Epidermal melanocyte (primary cell): ENCODE measurements at regions not wholly inside any gene's neighbourhood (a gene's known extent, or its start where the extent isn't known, plus 50 kb on each side); places are given as distances from the start of the nearest gene placed in this dataset.

Source experiments
- DNase-seq: peaks from one replicate; pipeline ENCODE4 v3.0.0; 2011; ENCODE audit warnings: low spot score; ENCODE audit not compliant: insufficient read length

GRCh38 chr5:125201446-125202052 lies 455.1 kb upstream of the ZNF608 start:
- no peak for DNase-seq

GRCh38 chr5:125202353-125202752 lies 455.9 kb upstream of the ZNF608 start:
- no peak for DNase-seq

GRCh38 chr5:125202871-125203438 lies 456.5 kb upstream of the ZNF608 start:
- DNase-seq, result no peak

GRCh38 chr5:125203912-125204311 lies 457.5 kb upstream of the ZNF608 start:
- DNase-seq, result no peak

GRCh38 chr5:125205601-125206225 lies 459.3 kb upstream of the ZNF608 start:
- DNase-seq, result no peak

GRCh38 chr5:125207856-125208255 lies 461.4 kb upstream of the ZNF608 start:
- no peak for DNase-seq

GRCh38 chr5:125209650-125210049 lies 463.2 kb upstream of the ZNF608 start:
- no peak for DNase-seq

- no peak for DNase-seq
These were observed 464.0 kb upstream of the ZNF608 start for GRCh38 chr5:125210242-125210947.

GRCh38 chr5:125214080-125214479 lies 467.6 kb upstream of the ZNF608 start:
- DNase-seq, result no peak

GRCh38 chr5:125215593-125215992 lies 469.2 kb upstream of the ZNF608 start:
- DNase-seq, result no peak

GRCh38 chr5:125219710-125220109 lies 473.3 kb upstream of the ZNF608 start:
- no peak for DNase-seq

- no peak for DNase-seq
These were observed 473.8 kb upstream of the ZNF608 start for GRCh38 chr5:125220284-125220683.

GRCh38 chr5:125222597-125223240 lies 476.3 kb upstream of the ZNF608 start:
- no peak for DNase-seq

GRCh38 chr5:125225424-125225823 lies 479.0 kb upstream of the ZNF608 start:
- DNase-seq, result no peak

GRCh38 chr5:125226825-125227224 lies 480.4 kb upstream of the ZNF608 start:
- no peak for DNase-seq

- DNase-seq, result no peak
These were observed 481.1 kb upstream of the ZNF608 start for GRCh38 chr5:125227333-125228095.

- DNase-seq, result no peak
These were observed 482.1 kb upstream of the ZNF608 start for GRCh38 chr5:125228363-125229070.

- no peak for DNase-seq
These were observed 483.1 kb upstream of the ZNF608 start for GRCh38 chr5:125229556-125229955.

GRCh38 chr5:125232779-125233230 lies 486.4 kb upstream of the ZNF608 start:
- DNase-seq, result peak; percentile 50

GRCh38 chr5:125233944-125234343 lies 487.5 kb upstream of the ZNF608 start:
- no peak for DNase-seq
